Parathyroid adenoma (tissue), 2 donors: ENCODE measurements at regions not wholly inside any gene's neighbourhood (a gene's known extent, or its start where the extent isn't known, plus 50 kb on each side); places are given as distances from the start of the nearest gene placed in this dataset.
A peak's percentile ranks its signal among the peaks of the same experiment; 100 is the strongest.
"Not testable (repeated sequence)": the region's sequence is repeated elsewhere in the genome, so short reads cannot be mapped to it uniquely, and the experiment has no call there.

ENCODE experiments used
- H2AFZ ChIP-seq: fragments of 300-600 bp; sonication (generic); one replicate; pipeline ENCODE4 v1.7.0; 2017; ENCODE audit warnings: antibody characterized with exemption, mild to moderate bottlenecking
- H3K27ac ChIP-seq: fragments of 300-600 bp; sonication (generic); one replicate; pipeline ENCODE4 v1.7.0; 2017
- H3K27me3 ChIP-seq: fragments of 300-600 bp; sonication (generic); one replicate; pipeline ENCODE4 v1.7.0; 2017; ENCODE audit warnings: low read length; ENCODE audit not compliant: control insufficient read depth, insufficient read depth
- H3K36me3 ChIP-seq: fragments of 300-600 bp; sonication (generic); one replicate; pipeline ENCODE4 v1.7.0; 2017; ENCODE audit warnings: low read length; ENCODE audit not compliant: control insufficient read depth, insufficient read depth
- H3K4me1 ChIP-seq: fragments of 300-600 bp; sonication (generic); one replicate; pipeline ENCODE4 v1.7.0; 2017; ENCODE audit warnings: control low read depth
- H3K4me2 ChIP-seq: fragments of 300-600 bp; sonication (generic); one replicate; pipeline ENCODE4 v1.7.0; 2017; ENCODE audit warnings: low read length
- H3K4me3 ChIP-seq: fragments of 300-600 bp; sonication (generic); one replicate; pipeline ENCODE4 v1.7.0; 2017; ENCODE audit warnings: low read depth, low read length
- H3K79me2 ChIP-seq: fragments of 300-600 bp; sonication (generic); one replicate; pipeline ENCODE4 v1.7.0; 2017; ENCODE audit warnings: control low read depth
- H3K9ac ChIP-seq: fragments of 300-600 bp; sonication (generic); one replicate; pipeline ENCODE4 v1.7.0; 2017; ENCODE audit warnings: mild to moderate bottlenecking
- H3K9me3 ChIP-seq: fragments of 300-600 bp; sonication (generic); one replicate; pipeline ENCODE4 v1.7.0; 2017; ENCODE audit warnings: low read length; ENCODE audit not compliant: control insufficient read depth
- TF ChIP-seq, protein P1 (sequence below): fragments of 300-600 bp; sonication (generic); IDR thresholded peaks from one replicate; pipeline ENCODE4 v1.7.0; 2017; ENCODE audit warnings: antibody characterized with exemption, mild to moderate bottlenecking
- donor health status: primary hyperparathyroidism.

DNA sequence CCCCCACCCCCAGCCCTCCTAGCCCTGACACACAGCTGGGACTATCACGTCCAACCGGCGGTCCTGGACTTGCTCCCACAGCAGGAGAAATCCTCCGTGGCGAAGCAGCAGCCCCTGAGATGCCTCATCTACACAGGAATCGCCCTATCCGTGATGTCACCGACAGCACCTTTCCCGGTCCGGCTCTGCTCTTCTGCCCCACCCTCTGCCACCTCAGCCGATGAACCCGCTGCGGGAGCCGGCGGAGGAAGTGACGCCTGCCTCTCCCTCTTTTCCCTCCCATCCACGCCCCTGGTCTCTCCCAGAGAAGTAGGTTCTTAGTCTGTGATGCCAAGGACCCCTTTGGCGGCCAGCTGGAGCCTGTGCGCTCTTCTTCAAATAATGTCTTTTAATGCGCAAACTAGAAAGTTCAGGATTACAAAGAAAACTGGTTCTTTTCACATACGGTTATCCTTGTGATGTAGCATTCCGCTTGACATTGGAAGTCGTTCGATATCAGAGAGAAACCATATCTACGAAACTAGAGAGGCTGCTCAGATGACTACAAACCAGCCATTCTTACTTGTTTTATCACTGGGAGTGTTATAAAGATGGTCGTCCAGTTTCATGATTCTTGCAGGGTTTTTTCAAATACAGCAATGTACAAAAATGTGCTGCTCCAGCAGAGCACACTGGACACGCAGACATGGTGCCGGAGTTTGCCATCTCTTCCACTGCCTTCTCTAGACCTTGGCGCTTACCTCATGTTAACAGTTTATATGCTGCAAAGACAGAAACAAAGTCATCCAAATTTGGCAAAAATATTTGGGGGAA is 120.3 kb downstream of the PPIAL4G start:
- Histone ChIP-seq H2AFZ (no peak overlapping the region), H3K9me3 (no peaks in the 10 kb centered on the region), H3K36me3 (no peaks in the 10 kb centered on the region), H3K9ac (no peak overlapping the region), H3K4me2 (peak overlapping the region; percentile 60), H3K27ac (no peak overlapping the region), H3K4me3 (peak overlapping the region; percentile 31), H3K4me1 (no peaks in the 10 kb centered on the region), H3K27me3 (no peaks in the 10 kb centered on the region), H3K79me2 (no peaks in the 10 kb centered on the region)
- TF ChIP-seq, protein P1, sequence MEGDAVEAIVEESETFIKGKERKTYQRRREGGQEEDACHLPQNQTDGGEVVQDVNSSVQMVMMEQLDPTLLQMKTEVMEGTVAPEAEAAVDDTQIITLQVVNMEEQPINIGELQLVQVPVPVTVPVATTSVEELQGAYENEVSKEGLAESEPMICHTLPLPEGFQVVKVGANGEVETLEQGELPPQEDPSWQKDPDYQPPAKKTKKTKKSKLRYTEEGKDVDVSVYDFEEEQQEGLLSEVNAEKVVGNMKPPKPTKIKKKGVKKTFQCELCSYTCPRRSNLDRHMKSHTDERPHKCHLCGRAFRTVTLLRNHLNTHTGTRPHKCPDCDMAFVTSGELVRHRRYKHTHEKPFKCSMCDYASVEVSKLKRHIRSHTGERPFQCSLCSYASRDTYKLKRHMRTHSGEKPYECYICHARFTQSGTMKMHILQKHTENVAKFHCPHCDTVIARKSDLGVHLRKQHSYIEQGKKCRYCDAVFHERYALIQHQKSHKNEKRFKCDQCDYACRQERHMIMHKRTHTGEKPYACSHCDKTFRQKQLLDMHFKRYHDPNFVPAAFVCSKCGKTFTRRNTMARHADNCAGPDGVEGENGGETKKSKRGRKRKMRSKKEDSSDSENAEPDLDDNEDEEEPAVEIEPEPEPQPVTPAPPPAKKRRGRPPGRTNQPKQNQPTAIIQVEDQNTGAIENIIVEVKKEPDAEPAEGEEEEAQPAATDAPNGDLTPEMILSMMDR, result no peak

DNA sequence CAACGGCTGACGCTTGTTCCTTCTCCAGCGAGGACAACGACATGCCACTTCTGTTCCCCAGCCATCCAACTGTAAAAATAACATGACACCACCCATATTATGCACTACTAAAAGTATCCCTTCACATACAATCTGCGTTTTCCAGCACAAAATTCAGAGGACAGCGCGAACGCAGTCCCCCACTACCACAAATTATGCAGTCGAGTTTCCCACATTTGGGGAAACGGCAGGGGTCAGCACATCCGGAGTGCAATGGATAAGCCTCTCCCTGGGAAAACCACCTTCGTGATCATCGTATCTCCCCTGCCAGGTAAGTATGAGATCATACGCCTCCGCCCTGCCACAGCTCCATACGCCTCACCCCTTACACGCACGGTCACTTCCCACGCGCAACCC is 120.9 kb downstream of the PPIAL4G start:
- Histone ChIP-seq H2AFZ (no peak overlapping the region), H3K9me3 (no peaks in the 10 kb centered on the region), H3K27ac (no peak overlapping the region), H3K27me3 (no peaks in the 10 kb centered on the region), H3K36me3 (no peaks in the 10 kb centered on the region), H3K79me2 (no peaks in the 10 kb centered on the region), H3K4me3 (no peak overlapping the region), H3K4me1 (no peaks in the 10 kb centered on the region), H3K4me2 (no peak overlapping the region), H3K9ac (no peak overlapping the region)
- TF ChIP-seq, protein P1, result no peak

DNA sequence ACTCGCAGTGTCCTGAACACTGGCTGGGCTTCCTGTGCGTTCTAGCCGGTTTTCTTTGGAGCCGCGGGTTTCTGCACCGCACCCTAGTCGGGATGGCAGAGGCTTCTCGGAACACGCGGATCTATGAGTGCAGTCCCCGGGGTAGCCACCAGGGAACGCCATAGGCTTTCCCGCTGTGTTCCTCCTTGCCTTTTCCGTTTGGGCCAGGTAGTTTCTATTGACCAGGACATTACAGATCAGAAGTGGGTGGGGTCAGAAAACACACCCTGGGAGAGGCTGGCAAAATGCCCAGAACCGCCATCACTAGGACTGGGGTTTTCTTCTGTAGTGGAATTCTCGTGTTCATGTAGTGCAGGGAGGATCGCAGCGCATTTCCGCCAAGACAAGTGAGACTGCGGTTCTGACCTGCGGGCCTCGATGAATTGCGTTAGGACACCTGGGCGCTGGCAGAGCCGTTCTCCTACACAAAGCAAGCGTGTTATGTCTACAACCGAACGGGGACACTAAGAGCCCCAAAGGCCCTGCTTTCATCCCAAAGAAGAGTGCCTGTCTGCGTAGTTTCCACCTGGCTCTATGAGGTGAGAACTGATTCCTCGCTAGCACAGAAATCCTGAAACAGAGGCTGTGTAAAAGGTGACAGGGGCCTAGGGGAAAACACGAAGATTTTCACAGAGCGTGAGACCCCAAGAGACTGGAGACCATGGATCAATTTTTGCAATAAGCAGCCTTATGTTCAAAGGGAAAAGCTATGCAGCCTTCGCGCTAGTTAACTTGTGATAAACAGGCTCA is 121.5 kb downstream of the PPIAL4G start:
- H3K79me2 ChIP-seq, H3K36me3 ChIP-seq, H3K27me3 ChIP-seq, H3K27ac ChIP-seq, H3K4me3 ChIP-seq, H3K9ac ChIP-seq, H3K4me2 ChIP-seq, H2AFZ ChIP-seq, H3K9me3 ChIP-seq, H3K4me1 ChIP-seq: not testable (repeated sequence)

DNA sequence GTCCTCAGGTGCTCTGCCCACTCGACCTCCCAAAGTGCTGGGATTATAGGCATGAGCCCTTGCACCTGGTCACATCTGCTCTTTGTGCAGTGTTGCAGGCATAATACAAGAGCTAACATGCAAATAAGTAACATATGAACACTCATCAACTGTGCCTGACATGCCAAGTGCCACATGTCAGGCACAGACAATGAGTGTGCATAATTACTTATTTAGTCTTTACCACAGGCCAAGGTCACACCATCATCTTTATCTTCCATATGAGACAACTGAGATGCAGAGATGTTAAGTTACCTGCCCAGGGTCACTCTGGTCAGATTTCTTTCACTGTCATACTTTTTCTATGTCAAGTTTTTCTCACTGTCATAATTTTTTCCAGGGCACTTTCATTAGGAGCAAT is 126.1 kb downstream of the PPIAL4G start:
- Histone ChIP-seq H3K36me3 (no peaks in the 10 kb centered on the region), H3K4me2 (no peak overlapping the region), H3K4me3 (no peak overlapping the region), H3K27ac (no peak overlapping the region), H3K9me3 (no peaks in the 10 kb centered on the region), H3K79me2 (no peaks in the 10 kb centered on the region), H3K27me3 (no peaks in the 10 kb centered on the region), H3K4me1 (no peaks in the 10 kb centered on the region), H2AFZ (no peak overlapping the region), H3K9ac (no peak overlapping the region)
- TF ChIP-seq, protein P1, result no peak

DNA sequence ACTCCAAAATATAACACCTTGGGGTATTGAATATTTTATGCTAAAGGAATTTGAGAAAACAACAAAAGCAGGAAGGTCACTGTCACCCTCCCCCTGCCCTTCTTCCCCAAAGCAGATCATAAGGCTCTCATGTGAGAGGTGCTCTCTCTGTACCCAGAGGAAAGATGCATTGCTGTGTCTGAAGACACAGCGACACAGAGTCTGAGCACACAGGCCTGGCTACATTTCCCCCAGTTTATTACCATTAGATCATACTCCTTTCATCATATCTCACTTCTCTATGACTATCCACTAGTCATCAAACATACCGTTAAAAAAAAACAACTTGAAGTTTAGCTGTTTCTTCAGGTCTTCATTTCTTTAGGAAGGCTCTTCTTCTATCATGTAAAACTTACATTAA is 127.1 kb downstream of the PPIAL4G start:
- Histone ChIP-seq H3K9ac (no peak overlapping the region), H3K27me3 (no peaks in the 10 kb centered on the region), H3K9me3 (no peaks in the 10 kb centered on the region), H2AFZ (no peak overlapping the region), H3K4me2 (no peak overlapping the region), H3K27ac (no peak overlapping the region), H3K79me2 (no peaks in the 10 kb centered on the region), H3K36me3 (no peaks in the 10 kb centered on the region), H3K4me3 (no peak overlapping the region), H3K4me1 (no peaks in the 10 kb centered on the region)
- TF ChIP-seq, protein P1, result no peak
